ENCODE measurements at regions not wholly inside any gene's neighbourhood (a gene's known extent, or its start where the extent isn't known, plus 50 kb on each side); places are given as distances from the start of the nearest gene placed in this dataset.

GRCh38 chr12:92297932-92298696 lies 152.5 kb upstream of the BTG1 start:
- DNase-seq, result no peak
- CTCF ChIA-PET, result no interaction called here
- Mint-ChIP-seq H3K27ac (ENCODE audit: unreplicated experiment) (no peak overlapping the region), H3K27me3 (ENCODE audit: unreplicated experiment) (no peaks in the 10 kb centered on the region), H3K9me3 (ENCODE audit: low read depth, unreplicated experiment) (no peaks in the 10 kb centered on the region), H3K4me3 (ENCODE audit: low read depth, unreplicated experiment) (no peak overlapping the region), H3K4me1 (ENCODE audit: low read depth, unreplicated experiment) (no peaks in the 10 kb centered on the region), H3K36me3 (ENCODE audit: insufficient read depth, unreplicated experiment) (no peaks in the 10 kb centered on the region)
- no TSS peak for BruUV-seq (replicated peaks)
- no peak for TF ChIP-seq CTCF (IDR thresholded peaks at IDR 0.05; ENCODE audit: unreplicated experiment)
- intact Hi-C loops (cut with micrococcal nuclease; ENCODE audit: unreplicated experiment), result no loop called here

DNA sequence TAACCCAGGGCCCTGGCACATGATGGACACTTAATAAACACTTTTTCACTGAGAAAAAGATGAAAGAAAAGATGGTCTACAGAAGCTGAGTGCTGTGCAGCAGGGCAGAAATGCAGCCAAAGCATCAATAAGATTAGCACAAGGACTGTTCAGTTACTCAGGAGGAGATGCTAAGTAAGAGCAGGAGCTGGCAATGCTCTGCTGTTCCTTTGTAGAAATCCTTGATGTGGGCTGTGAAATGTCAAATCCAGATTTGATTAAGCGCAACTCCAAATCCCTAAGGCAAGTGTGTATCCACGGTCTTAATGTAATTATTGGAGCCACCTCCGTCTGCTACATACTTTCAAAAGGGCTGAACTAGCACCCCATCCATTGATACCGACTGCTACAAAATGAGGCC lies 151.8 kb upstream of the BTG1 start:
- H3K27me3 Mint-ChIP-seq (ENCODE audit: unreplicated experiment), result no peaks in the 10 kb centered on the region
- no TSS peak for BruUV-seq (replicated peaks)
- no peaks in the 10 kb centered on the region for H3K4me1 Mint-ChIP-seq (ENCODE audit: low read depth, unreplicated experiment)
- no peak for TF ChIP-seq CTCF (IDR thresholded peaks at IDR 0.05; ENCODE audit: unreplicated experiment)
- no peak overlapping the region for H3K27ac Mint-ChIP-seq (ENCODE audit: unreplicated experiment)
- no peak for DNase-seq
- H3K9me3 Mint-ChIP-seq (ENCODE audit: low read depth, unreplicated experiment), result no peaks in the 10 kb centered on the region
- CTCF ChIA-PET, result no interaction called here
- H3K36me3 Mint-ChIP-seq (ENCODE audit: insufficient read depth, unreplicated experiment), result no peaks in the 10 kb centered on the region
- H3K4me3 Mint-ChIP-seq (ENCODE audit: low read depth, unreplicated experiment), result no peak overlapping the region
- intact Hi-C loops (cut with micrococcal nuclease; ENCODE audit: unreplicated experiment), result no loop called here

DNA sequence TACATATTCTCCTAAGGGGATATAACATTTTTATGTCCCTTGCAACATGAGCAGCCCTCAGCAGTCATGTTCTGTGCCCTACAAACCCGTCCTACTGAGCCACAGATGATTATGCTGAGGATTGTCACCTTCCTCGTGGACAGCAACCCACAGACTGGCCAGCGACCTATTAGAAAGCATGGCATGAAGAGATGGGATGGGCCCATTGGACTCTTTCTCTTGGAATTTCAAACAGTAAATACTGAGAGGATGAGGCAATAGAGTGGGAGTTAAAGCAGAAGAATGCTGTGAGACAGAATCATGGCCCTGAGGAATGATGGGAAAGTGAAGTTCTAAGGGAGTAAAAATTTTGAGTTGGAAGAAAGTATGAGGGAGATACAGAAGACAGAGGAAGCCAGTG lies 149.9 kb upstream of the BTG1 start:
- no TSS peak for BruUV-seq (replicated peaks)

DNA sequence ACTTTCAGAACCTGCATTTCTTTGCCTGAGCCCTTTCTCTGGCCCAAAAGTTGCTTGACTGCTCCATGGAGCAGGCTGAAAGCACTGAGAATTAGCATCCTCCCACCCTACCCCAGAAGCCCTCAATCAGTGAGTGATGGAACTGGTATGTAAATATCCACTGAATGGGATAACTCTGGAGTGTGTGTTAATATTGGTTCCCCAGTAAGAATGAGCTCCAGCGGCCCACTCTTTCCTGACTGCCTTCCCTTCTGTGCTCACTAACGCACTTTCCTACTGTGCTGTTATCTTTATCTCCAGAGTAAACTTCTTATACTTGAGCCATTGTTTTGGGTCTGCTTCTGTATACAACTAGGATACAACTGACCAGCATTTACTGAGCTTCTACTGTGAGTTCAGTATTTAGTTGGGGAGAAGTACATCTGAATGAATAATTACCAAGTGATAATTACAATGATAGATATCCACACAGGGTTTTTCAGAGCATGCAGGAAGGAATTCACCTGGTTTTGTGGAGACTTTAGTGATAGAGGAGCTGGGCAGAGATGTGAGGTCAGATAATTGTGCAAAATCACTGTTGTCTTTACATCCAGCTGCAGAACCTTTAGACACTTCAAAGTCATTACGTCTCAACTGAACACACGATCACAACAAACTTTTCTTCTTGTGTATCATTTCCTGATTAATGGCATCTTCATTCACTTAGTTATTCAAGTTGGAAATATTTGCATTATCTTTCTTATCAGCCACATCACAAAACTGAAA lies 149.2 kb upstream of the BTG1 start:
- no peak for TF ChIP-seq CTCF (IDR thresholded peaks at IDR 0.05; ENCODE audit: unreplicated experiment)
- DNase-seq, result no peak
- intact Hi-C loops (cut with micrococcal nuclease; ENCODE audit: unreplicated experiment), result no loop called here
- BruUV-seq (replicated peaks), result no TSS peak
- no peak overlapping the region for H3K4me3 Mint-ChIP-seq (ENCODE audit: low read depth, unreplicated experiment)
- H3K27me3 Mint-ChIP-seq (ENCODE audit: unreplicated experiment), result no peaks in the 10 kb centered on the region
- no peak overlapping the region for H3K27ac Mint-ChIP-seq (ENCODE audit: unreplicated experiment)
- no peaks in the 10 kb centered on the region for H3K9me3 Mint-ChIP-seq (ENCODE audit: low read depth, unreplicated experiment)
- no peaks in the 10 kb centered on the region for H3K36me3 Mint-ChIP-seq (ENCODE audit: insufficient read depth, unreplicated experiment)
- H3K4me1 Mint-ChIP-seq (ENCODE audit: low read depth, unreplicated experiment), result no peaks in the 10 kb centered on the region
- CTCF ChIA-PET, result no interaction called here

More for the DNA sequence above, 149.9 kb upstream of the BTG1 start:
- Mint-ChIP-seq H3K4me3 (ENCODE audit: low read depth, unreplicated experiment) (no peak overlapping the region), H3K27me3 (ENCODE audit: unreplicated experiment) (no peaks in the 10 kb centered on the region), H3K4me1 (ENCODE audit: low read depth, unreplicated experiment) (no peaks in the 10 kb centered on the region), H3K27ac (ENCODE audit: unreplicated experiment) (no peak overlapping the region), H3K9me3 (ENCODE audit: low read depth, unreplicated experiment) (no peaks in the 10 kb centered on the region), H3K36me3 (ENCODE audit: insufficient read depth, unreplicated experiment) (no peaks in the 10 kb centered on the region)
- TF ChIP-seq CTCF (IDR thresholded peaks at IDR 0.05; ENCODE audit: unreplicated experiment), result no peak
- intact Hi-C loops (cut with micrococcal nuclease; ENCODE audit: unreplicated experiment), result no loop called here
- no peak for DNase-seq
- CTCF ChIA-PET, result no interaction called here

Data from Calu3 (cell line).